GM12878 (cell line): ENCODE measurements at regions not wholly inside any gene's neighbourhood (a gene's known extent, or its start where the extent isn't known, plus 50 kb on each side); places are given as distances from the start of the nearest gene placed in this dataset.

Experiments used
- ATAC-seq: fragments of 200-7000 bp; cut with Tn5 transposase; 3 replicates; pipeline ENCODE4 v1.9.1; 2020; ENCODE audit warnings: mild to moderate bottlenecking, moderate library complexity
- BruUV-seq: library from RNA; stranded (reverse); fragments of 400-500 nt; replicated peaks from 2 replicates; lab custom pipeline; 2021; lab: Mats Ljungman, UMichigan
- CTCF ChIA-PET: fragments of 300-600 bp; sonication (Branson Sonifier 250); formaldehyde crosslinking; extraction: SDS; loops from one replicate; lab custom pipeline; 2021; ENCODE audit warnings: inconsistent platforms; lab: Yijun Ruan, JAX
- POLR2A ChIA-PET: fragments of 350-600 bp; formaldehyde crosslinking; extraction: SDS; loops from one replicate; lab custom pipeline; 2021; ENCODE audit warnings: inconsistent platforms; lab: Charles Lee
- RAD21 ChIA-PET: fragments of 300-600 bp; sonication (Branson Sonifier 250); formaldehyde crosslinking; loops from one replicate; lab custom pipeline; 2023; ENCODE audit warnings: antibody characterized with exemption; ENCODE audit not compliant: unreplicated experiment; lab: Charles Lee
- SMC1A ChIA-PET: fragments of 300-600 bp; sonication (Branson Sonifier 250); formaldehyde crosslinking; loops from one replicate; lab custom pipeline; 2023; ENCODE audit not compliant: unreplicated experiment, uncharacterized antibody; lab: Charles Lee
- DNase-seq: peaks from one replicate; pipeline ENCODE4 v3.0.0-alpha.2; 2011; ENCODE audit warnings: low read depth, low spot score
- FAIRE-seq: peaks from 3 replicates; lab custom pipeline; 2011; peaks lifted over from hg19 to GRCh38; lab: Jason Lieb, UNC
- H2AFZ ChIP-seq: 2 replicates; pipeline ENCODE4 v1.6.0; 2011; ENCODE audit warnings: low read depth, low read length, control low read depth; ENCODE audit not compliant: control insufficient read depth
- H3K27ac ChIP-seq: 2 replicates; pipeline ENCODE4 v1.5.1; 2011; ENCODE audit warnings: control low read depth; ENCODE audit not compliant: control insufficient read depth, insufficient read depth
- H3K27me3 ChIP-seq, 2 experiments: replicated peaks in 1 of 2; 2 replicates each; pipeline versions ENCODE4 v1.6.0 to v1.6.1; 2011; ENCODE audit warnings: low read length in 1 of 2; ENCODE audit not compliant: control insufficient read depth in 2 of 2, insufficient read depth in 2 of 2
- H3K36me3 ChIP-seq, 2 experiments: 2 replicates each; pipeline ENCODE4 v1.5.1; 2011; ENCODE audit warnings: low read length in 1 of 2; ENCODE audit not compliant: control insufficient read depth in 2 of 2, insufficient read depth in 2 of 2
- H3K4me1 ChIP-seq: 2 replicates; pipeline ENCODE4 v1.6.1; 2011; ENCODE audit warnings: mild to moderate bottlenecking, low read length, moderate library complexity, mixed read lengths; ENCODE audit not compliant: control insufficient read depth, insufficient read depth
- H3K4me2 ChIP-seq: 2 replicates; pipeline ENCODE4 v1.6.0; 2011; ENCODE audit warnings: control low read depth; ENCODE audit not compliant: control insufficient read depth, insufficient read depth
- H3K4me3 ChIP-seq: fragments of 200-600 bp; sonication (generic); 2 replicates; pipeline ENCODE4 v1.5.1; 2016
- H3K79me2 ChIP-seq: 2 replicates; pipeline ENCODE4 v1.6.0; 2011; ENCODE audit warnings: low read length; ENCODE audit not compliant: control insufficient read depth, insufficient read depth
- H3K9ac ChIP-seq: 2 replicates; pipeline ENCODE4 v1.8.0; 2011; ENCODE audit warnings: low read length, control low read depth, mixed read lengths; ENCODE audit not compliant: control insufficient read depth, insufficient read depth
- H3K9me3 ChIP-seq: replicated peaks from 3 replicates; pipeline ENCODE4 v1.5.1; 2011; ENCODE audit warnings: mild to moderate bottlenecking, low read length; ENCODE audit not compliant: control insufficient read depth, insufficient read depth
- H4K20me1 ChIP-seq: 2 replicates; pipeline ENCODE4 v1.6.0; 2011; ENCODE audit not compliant: control insufficient read depth, insufficient read depth
- BMI1 ChIP-seq: fragments of 450-650 bp; IDR thresholded peaks from 2 replicates; pipeline ENCODE4 v1.6.1; 2016; ENCODE audit warnings: mild to moderate bottlenecking, moderate library complexity, borderline replicate concordance
- CBX5 ChIP-seq: sonication (generic); IDR thresholded peaks from 2 replicates; pipeline ENCODE4 v1.6.1; 2016; ENCODE audit warnings: low read depth, moderate library complexity, mild to moderate bottlenecking, inconsistent platforms
- EZH2 ChIP-seq: IDR thresholded peaks from 2 replicates; pipeline ENCODE4 v1.6.1; 2012; ENCODE audit warnings: low read depth, mild to moderate bottlenecking, control low read depth, inconsistent platforms, low read length, borderline replicate concordance; ENCODE audit not compliant: control insufficient read depth
- MTA2 ChIP-seq: fragments of 450-650 bp; IDR thresholded peaks from 2 replicates; pipeline ENCODE4 v1.6.1; 2016; ENCODE audit warnings: low read depth, mild to moderate bottlenecking, moderate library complexity
- NR2F1 ChIP-seq: fragments of 450-650 bp; conservative IDR thresholded peaks from 2 replicates; pipeline ENCODE4 v1.6.1; 2017; ENCODE audit warnings: mild to moderate bottlenecking
- ZNF622 ChIP-seq: fragments of 450-650 bp; IDR thresholded peaks from 2 replicates; pipeline ENCODE4 v1.6.1; 2017; ENCODE audit warnings: mild to moderate bottlenecking, inconsistent platforms
- WGBS: methylation state at CpG from one replicate; pipeline ENCODE4 v1.1.6; 2016; ENCODE audit warnings: low lambda C conversion rate; ENCODE audit not compliant: insufficient replicate concordance, insufficient coverage; ENCODE audit errors: missing lambda C conversion rate; 5-methylcytosine and 5-hydroxymethylcytosine counted together
- in situ Hi-C: fragments of 300-500 bp; cut with MboI; formaldehyde crosslinking; loops from 9 replicates; pipeline ENCODE4 v1.14.3; 2018; ENCODE audit warnings: mixed read lengths
- intact Hi-C: fragments of 100-400 bp; cut with micrococcal nuclease; formaldehyde crosslinking; loops from one replicate; pipeline ENCODE4 v1.14.2; 2022; ENCODE audit not compliant: unreplicated experiment
- TF ChIP-seq, protein P1 (sequence below): IDR thresholded peaks from 2 replicates; pipeline ENCODE4 v1.6.1; 2012; ENCODE audit warnings: low read depth, low read length, improper control_type of control experiment
- TF ChIP-seq, protein P2 (sequence below): IDR thresholded peaks from 2 replicates; pipeline ENCODE4 v1.6.1; 2011; ENCODE audit warnings: borderline replicate concordance, low read depth, mild to moderate bottlenecking, moderate library complexity, mixed read lengths, low read length; ENCODE audit not compliant: insufficient read depth; ENCODE audit errors: extremely low read length
- TF ChIP-seq, protein P3 (sequence below): fragments of 450-650 bp; IDR thresholded peaks from 2 replicates; pipeline ENCODE4 v1.6.1; 2017; ENCODE audit warnings: antibody characterized with exemption, mild to moderate bottlenecking, moderate library complexity

DNA sequence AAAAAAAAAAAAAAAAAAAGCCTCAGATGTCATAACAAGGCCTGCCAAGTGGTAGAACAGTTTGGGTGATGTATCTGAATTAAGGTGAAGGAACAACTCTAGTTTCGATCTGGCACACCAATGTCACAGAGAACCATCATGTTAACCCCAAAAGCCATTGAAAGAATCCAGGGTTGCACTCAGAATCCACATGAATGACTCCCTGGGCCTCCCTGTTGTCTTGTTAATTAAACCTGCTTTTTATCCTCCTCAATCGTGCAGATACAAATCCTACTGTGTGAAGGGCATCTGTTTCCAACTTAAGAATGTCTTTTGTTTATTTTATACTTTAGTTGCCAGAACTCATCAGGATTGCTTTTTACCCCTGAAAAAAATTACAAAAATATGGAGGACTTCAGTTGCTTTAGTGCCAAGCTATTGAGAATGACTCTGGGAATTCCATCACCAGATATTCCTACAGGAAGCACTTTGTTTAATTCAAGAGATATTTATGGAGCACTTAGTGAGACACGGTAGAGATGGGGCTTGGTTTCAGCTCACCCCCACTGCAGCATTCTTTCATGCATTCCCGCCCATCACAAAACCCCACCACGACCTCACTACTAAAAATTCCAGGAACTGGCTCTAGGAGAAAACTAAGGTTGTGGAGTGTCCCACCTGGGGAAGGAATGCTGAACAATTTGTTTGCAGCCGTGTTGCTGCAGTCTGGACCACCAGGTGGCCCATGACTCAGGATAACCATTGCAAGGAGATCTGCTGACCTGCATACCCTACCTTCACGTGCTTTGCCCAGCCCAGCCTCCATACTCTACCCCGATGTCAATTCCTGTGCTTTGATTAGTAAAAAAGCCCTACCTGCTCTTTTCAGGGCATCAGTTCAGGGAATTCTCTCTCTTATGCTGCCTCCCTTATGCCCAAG is 63.8 kb upstream of the GPRC5B start:
- ChIA-PET RAD21 (no interaction called here), CTCF (no interaction called here), SMC1A (no interaction called here), POLR2A (no interaction called here)
- H3K36me3 ChIP-seq: no peaks in the 10 kb centered on the region
- no peak overlapping the region for H3K27ac ChIP-seq
- no peaks in the 10 kb centered on the region for H3K9me3 ChIP-seq
- no peak overlapping the region for H3K4me3 ChIP-seq
- H4K20me1 ChIP-seq: no peaks in the 10 kb centered on the region
- ATAC-seq (no peak), DNase-seq (no peak), FAIRE-seq (no peak)
- no peak overlapping the region for H3K4me2 ChIP-seq
- H2AFZ ChIP-seq: no peak overlapping the region
- no peak for TF ChIP-seq CBX5
- TF ChIP-seq, protein P1, sequence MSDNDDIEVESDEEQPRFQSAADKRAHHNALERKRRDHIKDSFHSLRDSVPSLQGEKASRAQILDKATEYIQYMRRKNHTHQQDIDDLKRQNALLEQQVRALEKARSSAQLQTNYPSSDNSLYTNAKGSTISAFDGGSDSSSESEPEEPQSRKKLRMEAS: no peak
- no peak for TF ChIP-seq ZNF622
- no peak for TF ChIP-seq BMI1
- TF ChIP-seq EZH2: no peak
- TF ChIP-seq MTA2: no peak
- TF ChIP-seq NR2F1: no peak
- TF ChIP-seq, protein P2, sequence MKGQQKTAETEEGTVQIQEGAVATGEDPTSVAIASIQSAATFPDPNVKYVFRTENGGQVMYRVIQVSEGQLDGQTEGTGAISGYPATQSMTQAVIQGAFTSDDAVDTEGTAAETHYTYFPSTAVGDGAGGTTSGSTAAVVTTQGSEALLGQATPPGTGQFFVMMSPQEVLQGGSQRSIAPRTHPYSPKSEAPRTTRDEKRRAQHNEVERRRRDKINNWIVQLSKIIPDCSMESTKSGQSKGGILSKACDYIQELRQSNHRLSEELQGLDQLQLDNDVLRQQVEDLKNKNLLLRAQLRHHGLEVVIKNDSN: no peak
- TF ChIP-seq, protein P3, sequence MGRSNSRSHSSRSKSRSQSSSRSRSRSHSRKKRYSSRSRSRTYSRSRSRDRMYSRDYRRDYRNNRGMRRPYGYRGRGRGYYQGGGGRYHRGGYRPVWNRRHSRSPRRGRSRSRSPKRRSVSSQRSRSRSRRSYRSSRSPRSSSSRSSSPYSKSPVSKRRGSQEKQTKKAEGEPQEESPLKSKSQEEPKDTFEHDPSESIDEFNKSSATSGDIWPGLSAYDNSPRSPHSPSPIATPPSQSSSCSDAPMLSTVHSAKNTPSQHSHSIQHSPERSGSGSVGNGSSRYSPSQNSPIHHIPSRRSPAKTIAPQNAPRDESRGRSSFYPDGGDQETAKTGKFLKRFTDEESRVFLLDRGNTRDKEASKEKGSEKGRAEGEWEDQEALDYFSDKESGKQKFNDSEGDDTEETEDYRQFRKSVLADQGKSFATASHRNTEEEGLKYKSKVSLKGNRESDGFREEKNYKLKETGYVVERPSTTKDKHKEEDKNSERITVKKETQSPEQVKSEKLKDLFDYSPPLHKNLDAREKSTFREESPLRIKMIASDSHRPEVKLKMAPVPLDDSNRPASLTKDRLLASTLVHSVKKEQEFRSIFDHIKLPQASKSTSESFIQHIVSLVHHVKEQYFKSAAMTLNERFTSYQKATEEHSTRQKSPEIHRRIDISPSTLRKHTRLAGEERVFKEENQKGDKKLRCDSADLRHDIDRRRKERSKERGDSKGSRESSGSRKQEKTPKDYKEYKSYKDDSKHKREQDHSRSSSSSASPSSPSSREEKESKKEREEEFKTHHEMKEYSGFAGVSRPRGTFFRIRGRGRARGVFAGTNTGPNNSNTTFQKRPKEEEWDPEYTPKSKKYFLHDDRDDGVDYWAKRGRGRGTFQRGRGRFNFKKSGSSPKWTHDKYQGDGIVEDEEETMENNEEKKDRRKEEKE: no peak
- H3K27me3 ChIP-seq: no peaks in the 10 kb centered on the region
- no TSS peak for BruUV-seq
- in situ Hi-C loops: no loop called here
- no peaks in the 10 kb centered on the region for H3K4me1 ChIP-seq
- H3K79me2 ChIP-seq: no peaks in the 10 kb centered on the region
- H3K9ac ChIP-seq: no peak overlapping the region
- WGBS: 14% methylated on average over 8 of the region's 8 CpGs
- intact Hi-C loops: no loop called here
